HL-60 (cell line): ENCODE measurements at regions not wholly inside any gene's neighbourhood (a gene's known extent, or its start where the extent isn't known, plus 50 kb on each side); places are given as distances from the start of the nearest gene placed in this dataset.

Experiments used
- DNase-seq, 2 experiments: peaks; one replicate each; pipeline ENCODE4 v3.0.0-alpha.2; 2010 to 2020; ENCODE audit warnings: low read depth in 1 of 2, low spot score in 1 of 2
- H3K27ac ChIP-seq: fragments of 250-450 bp; sonication (Bioruptor Pico); replicated peaks from 2 replicates; pipeline ENCODE4 v1.5.1; 2020; ENCODE audit warnings: mild to moderate bottlenecking, moderate library complexity
- H3K27me3 ChIP-seq: fragments of 250-450 bp; sonication (Bioruptor Pico); 2 replicates; pipeline ENCODE4 v1.5.1; 2021; ENCODE audit warnings: mild to moderate bottlenecking, moderate library complexity; ENCODE audit not compliant: insufficient read depth, poor library complexity, severe bottlenecking
- H3K4me3 ChIP-seq: replicated peaks from 2 replicates; pipeline ENCODE4 v1.5.1; 2011; ENCODE audit warnings: mild to moderate bottlenecking, control low read depth, low read length; ENCODE audit not compliant: insufficient read depth
- CTCF ChIP-seq: IDR thresholded peaks from one replicate; pipeline ENCODE4 v1.5.1; 2011; ENCODE audit warnings: low read length, control low read depth, inconsistent platforms; ENCODE audit not compliant: insufficient read depth
- GABPA ChIP-seq: IDR thresholded peaks from 2 replicates; pipeline ENCODE4 v1.6.1; 2012; ENCODE audit warnings: low read depth
- POLR2AphosphoS5 ChIP-seq: IDR thresholded peaks from 2 replicates; pipeline ENCODE4 v1.6.1; 2012; ENCODE audit warnings: low read depth
- REST ChIP-seq: IDR thresholded peaks from 2 replicates; pipeline ENCODE4 v1.6.1; 2012; ENCODE audit warnings: low read depth; ENCODE audit not compliant: insufficient replicate concordance
- SPI1 ChIP-seq: IDR thresholded peaks from 2 replicates; pipeline ENCODE4 v1.6.1; 2012; ENCODE audit warnings: low read depth, mild to moderate bottlenecking, borderline replicate concordance

GRCh38 chr12:34371050-34371449 lies 348.8 kb downstream of the ALG10 start:
- TF ChIP-seq GABPA (no peak), SPI1 (no peak), REST (no peak), CTCF (no peak), POLR2AphosphoS5 (no peak)
- Histone ChIP-seq H3K27ac (no peak overlapping the region), H3K4me3 (no peak overlapping the region), H3K27me3 (no peaks in the 10 kb centered on the region)
- no peak for DNase-seq

- TF ChIP-seq CTCF (no peak), SPI1 (no peak), GABPA (no peak), REST (no peak), POLR2AphosphoS5 (no peak)
Observed at GRCh38 chr12:34372003-34372402, 349.7 kb downstream of the ALG10 start.

GRCh38 chr12:34373926-34374325 lies 351.6 kb downstream of the ALG10 start:
- Histone ChIP-seq H3K27me3 (no peaks in the 10 kb centered on the region), H3K4me3 (no peak overlapping the region), H3K27ac (no peak overlapping the region)
- no peak for DNase-seq
- no peak for TF ChIP-seq GABPA
- no peak for TF ChIP-seq REST
- TF ChIP-seq SPI1: no peak
- TF ChIP-seq CTCF: no peak
- TF ChIP-seq POLR2AphosphoS5: no peak

More at GRCh38 chr12:34372003-34372402, 349.7 kb downstream of the ALG10 start:
- no peak overlapping the region for H3K27ac ChIP-seq
- DNase-seq: no peak
- H3K4me3 ChIP-seq: no peak overlapping the region
- no peaks in the 10 kb centered on the region for H3K27me3 ChIP-seq
